HFFc6 (cell line): ENCODE measurements at regions not wholly inside any gene's neighbourhood (a gene's known extent, or its start where the extent isn't known, plus 50 kb on each side); places are given as distances from the start of the nearest gene placed in this dataset.

Experiments
- DNase-seq: peaks from one replicate; pipeline ENCODE4 v3.0.0-alpha.2; 2018
- H3K27ac Mint-ChIP-seq: 2 replicates; pipeline ENCODE4 v1.8.0; 2020; ENCODE audit warnings: mild to moderate bottlenecking, mixed read lengths
- H3K27me3 Mint-ChIP-seq: 2 replicates; pipeline ENCODE4 v1.8.0; 2021; ENCODE audit warnings: mild to moderate bottlenecking, moderate library complexity, mixed read lengths; ENCODE audit not compliant: insufficient read depth
- H3K36me3 Mint-ChIP-seq: 2 replicates; pipeline ENCODE4 v1.8.0; 2021; ENCODE audit warnings: low read depth, mixed read lengths
- H3K4me1 Mint-ChIP-seq: 2 replicates; pipeline ENCODE4 v1.8.0; 2020; ENCODE audit warnings: low read depth, mixed read lengths
- H3K4me3 Mint-ChIP-seq: 2 replicates; pipeline ENCODE4 v1.8.0; 2020; ENCODE audit warnings: mild to moderate bottlenecking, moderate library complexity, mixed read lengths
- H3K9me3 Mint-ChIP-seq: 2 replicates; pipeline ENCODE4 v1.8.0; 2020; ENCODE audit warnings: mild to moderate bottlenecking, mixed read lengths
- CTCF ChIP-seq: fragments of 200-600 bp; sonication (generic); IDR thresholded peaks from 2 replicates; pipeline ENCODE4 v1.5.0; 2021; ENCODE audit warnings: antibody characterized with exemption, mild to moderate bottlenecking

GRCh38 chr10:9759596-9759995, 1258.1 kb upstream of the CELF2 start:
- no peak for DNase-seq
- no peak overlapping the region for H3K4me3 Mint-ChIP-seq
- H3K9me3 Mint-ChIP-seq, result peaks cover 59% of the 10 kb centered on the region
- H3K36me3 Mint-ChIP-seq, result peaks cover 6% of the 10 kb centered on the region; the same call in 1 of the 2 replicates
- no peak for TF ChIP-seq CTCF
- no peak overlapping the region for H3K27ac Mint-ChIP-seq
- peaks cover 5% of the 10 kb centered on the region; the same call in 1 of the 2 replicates for H3K4me1 Mint-ChIP-seq
- no peaks in the 10 kb centered on the region; the same call in none of the 2 replicates for H3K27me3 Mint-ChIP-seq

DNA sequence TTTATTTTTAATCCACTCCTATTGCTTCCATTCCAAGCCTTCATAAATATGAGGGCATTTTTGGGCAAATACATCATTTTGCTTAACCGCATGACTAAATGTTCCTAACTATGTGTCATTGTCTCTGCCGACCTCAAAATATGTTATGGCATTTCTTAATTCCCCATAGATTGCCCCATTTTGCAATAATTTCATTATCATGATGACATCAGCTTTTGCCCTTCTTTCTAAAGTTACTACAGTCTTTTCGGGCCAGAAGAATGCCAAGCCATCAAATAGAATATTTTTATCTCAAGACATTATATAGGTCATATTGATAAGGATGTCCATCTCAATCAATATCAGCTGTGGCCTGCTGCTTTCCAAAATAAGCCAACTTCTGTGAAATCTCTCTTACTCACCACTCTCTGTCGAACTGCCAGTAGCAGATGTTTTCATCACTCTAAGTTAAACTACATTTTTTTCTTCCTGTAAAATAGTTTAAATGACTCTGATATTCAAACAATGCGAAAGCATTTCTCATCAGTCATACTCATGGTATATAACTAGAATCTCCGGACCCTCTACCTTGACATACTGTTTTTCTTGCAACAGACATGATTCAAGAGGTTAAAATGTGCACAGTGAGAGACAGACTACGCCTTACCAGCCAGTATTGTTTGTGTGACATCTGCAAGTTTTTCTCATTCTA, 1254.6 kb upstream of the CELF2 start:
- H3K9me3 Mint-ChIP-seq, result peaks cover 61% of the 10 kb centered on the region
- H3K4me1 Mint-ChIP-seq, result peaks cover 5% of the 10 kb centered on the region; the same call in 1 of the 2 replicates
- TF ChIP-seq CTCF, result no peak
- no peak overlapping the region for H3K4me3 Mint-ChIP-seq
- peaks cover 6% of the 10 kb centered on the region; the same call in 1 of the 2 replicates for H3K36me3 Mint-ChIP-seq
- H3K27me3 Mint-ChIP-seq, result no peaks in the 10 kb centered on the region; the same call in none of the 2 replicates
- DNase-seq, result peak; percentile 1
- H3K27ac Mint-ChIP-seq, result peak overlapping the region; percentile 15; the same call in 1 of the 2 replicates

GRCh38 chr10:9766762-9767161, 1250.9 kb upstream of the CELF2 start:
- peaks cover 5% of the 10 kb centered on the region; the same call in 1 of the 2 replicates for H3K4me1 Mint-ChIP-seq
- no peaks in the 10 kb centered on the region for H3K27me3 Mint-ChIP-seq
- no peak overlapping the region for H3K4me3 Mint-ChIP-seq
- TF ChIP-seq CTCF, result no peak
- no peaks in the 10 kb centered on the region for H3K36me3 Mint-ChIP-seq
- DNase-seq, result no peak
- peaks cover 51% of the 10 kb centered on the region for H3K9me3 Mint-ChIP-seq
- no peak overlapping the region for H3K27ac Mint-ChIP-seq

DNA sequence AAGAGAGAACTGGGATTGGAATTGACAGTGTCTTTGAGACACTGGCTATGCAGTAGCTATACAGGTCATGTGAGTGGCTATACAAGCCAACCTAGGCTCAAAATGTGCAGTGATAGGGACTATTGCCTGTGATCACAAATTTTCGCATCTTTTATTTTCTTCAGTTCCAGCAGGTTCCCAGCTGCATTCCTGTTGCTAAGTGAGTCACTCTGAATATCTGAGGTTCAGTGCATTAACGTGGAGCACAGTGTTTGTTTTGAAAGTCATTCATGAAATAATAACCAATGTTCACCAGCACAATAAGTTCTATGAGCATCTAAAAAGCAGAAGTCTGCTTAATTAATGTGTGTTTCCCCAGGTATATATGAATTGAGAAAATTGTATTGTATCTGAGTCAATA, 1236.0 kb upstream of the CELF2 start:
- Mint-ChIP-seq H3K9me3 (peaks cover 36% of the 10 kb centered on the region), H3K27me3 (no peaks in the 10 kb centered on the region), H3K4me1 (no peaks in the 10 kb centered on the region), H3K4me3 (no peak overlapping the region), H3K27ac (no peak overlapping the region), H3K36me3 (peaks cover 4% of the 10 kb centered on the region; the same call in 1 of the 2 replicates)
- no peak for DNase-seq
- no peak for TF ChIP-seq CTCF

DNA sequence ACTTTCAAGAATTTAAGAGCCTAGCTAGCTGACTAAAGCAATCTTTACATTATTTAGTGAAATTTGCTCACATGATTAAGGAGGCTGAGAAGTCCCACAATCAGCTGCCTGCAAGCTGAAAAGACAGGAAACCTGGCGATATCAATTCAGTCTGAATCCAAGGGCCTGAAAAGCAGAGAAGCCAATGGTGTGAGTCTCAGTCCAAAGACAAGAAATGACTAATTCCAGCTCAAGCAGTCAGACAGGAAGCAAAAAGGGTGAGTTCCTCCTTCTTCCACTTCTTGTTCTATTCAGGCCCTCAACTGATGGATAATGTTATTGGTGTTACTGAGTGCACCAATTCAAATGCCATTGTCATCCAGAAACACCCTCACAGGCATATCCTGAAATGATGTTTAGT, 1231.6 kb upstream of the CELF2 start:
- no peaks in the 10 kb centered on the region for H3K4me1 Mint-ChIP-seq
- no peak overlapping the region for H3K27ac Mint-ChIP-seq
- DNase-seq, result no peak
- TF ChIP-seq CTCF, result no peak
- no peak overlapping the region for H3K4me3 Mint-ChIP-seq
- H3K27me3 Mint-ChIP-seq, result no peaks in the 10 kb centered on the region
- H3K36me3 Mint-ChIP-seq, result peaks cover 4% of the 10 kb centered on the region; the same call in 1 of the 2 replicates
- H3K9me3 Mint-ChIP-seq, result peaks cover 43% of the 10 kb centered on the region
